ENCODE measurements at regions not wholly inside any gene's neighbourhood (a gene's known extent, or its start where the extent isn't known, plus 50 kb on each side); places are given as distances from the start of the nearest gene placed in this dataset.

DNA sequence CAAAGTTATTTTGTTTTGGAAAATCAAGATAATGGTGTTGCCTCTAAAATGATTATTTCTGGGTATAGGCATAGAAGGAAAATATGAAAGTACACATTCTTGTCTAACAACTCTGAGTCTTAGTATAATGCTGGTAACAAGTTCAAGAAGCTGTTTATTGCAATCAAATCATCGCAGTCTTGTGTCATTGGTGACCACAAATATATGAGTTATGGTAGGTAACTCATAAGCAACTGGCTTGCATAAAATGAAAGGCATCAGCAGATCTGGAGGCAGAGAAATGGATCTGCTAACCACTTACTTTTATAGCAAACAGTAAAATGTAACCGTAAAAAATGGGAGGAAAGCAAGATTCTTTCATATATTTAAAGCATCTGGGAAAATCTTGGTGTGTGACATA is 156.2 kb upstream of the TCF4 start:
- Mint-ChIP-seq H3K4me3 (no peak overlapping the region), H3K9me3 (no peaks in the 10 kb centered on the region), H3K36me3 (no peaks in the 10 kb centered on the region), H3K27ac (no peak overlapping the region), H3K27me3 (ENCODE audit: insufficient read depth, low read depth) (no peaks in the 10 kb centered on the region), H3K4me1 (no peaks in the 10 kb centered on the region)
- H3K36me3 ChIP-seq, result no peaks in the 10 kb centered on the region
- H2AFZ ChIP-seq (replicated peaks), result no peak overlapping the region
- H3K9me3 ChIP-seq (ENCODE audit: low read depth), result no peaks in the 10 kb centered on the region
- H3K27me3 ChIP-seq, result no peaks in the 10 kb centered on the region
- H3K27ac ChIP-seq, result no peak overlapping the region
- peak overlapping the region; percentile 27 for H3K4me2 ChIP-seq
- no peaks in the 10 kb centered on the region for H3F3A ChIP-seq (ENCODE audit: low read depth)
- no peaks in the 10 kb centered on the region for H4K20me1 ChIP-seq (ENCODE audit: low read depth)
- H3K79me2 ChIP-seq (ENCODE audit: low read depth), result no peaks in the 10 kb centered on the region
- H3K9ac ChIP-seq, result no peak overlapping the region
- H3K4me1 ChIP-seq, result peaks cover 30% of the 10 kb centered on the region
- no peak for DNase-seq (ENCODE audit: low spot score)
- H3K4me3 ChIP-seq, result no peak overlapping the region
- TF ChIP-seq EZH2 (IDR thresholded peaks at IDR 0.05) (no peak), CTCF (IDR thresholded peaks at IDR 0.05) (no peak), EZH2phosphoT487 (IDR thresholded peaks at IDR 0.05) (no peak)

DNA sequence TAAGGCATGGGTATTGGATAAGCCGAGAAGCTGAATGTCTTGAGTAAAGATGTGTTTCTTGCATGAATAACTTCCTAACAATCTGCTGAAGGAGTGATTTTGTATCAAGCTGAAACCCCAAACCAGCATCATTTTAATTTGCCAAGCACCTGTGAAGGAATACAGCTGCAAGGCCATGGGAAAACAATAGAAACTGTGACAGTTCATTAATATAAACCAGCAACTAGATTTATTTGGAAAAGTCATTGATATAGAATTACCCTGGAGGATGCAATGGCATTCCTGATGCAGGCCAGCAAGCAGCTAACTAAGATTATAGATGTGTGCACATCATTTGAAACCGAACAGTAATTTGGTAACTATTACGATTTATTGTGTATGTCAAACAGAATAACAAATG is 155.7 kb upstream of the TCF4 start:
- no peaks in the 10 kb centered on the region for H3F3A ChIP-seq (ENCODE audit: low read depth)
- TF ChIP-seq EZH2phosphoT487 (IDR thresholded peaks at IDR 0.05) (no peak), CTCF (IDR thresholded peaks at IDR 0.05) (no peak), EZH2 (IDR thresholded peaks at IDR 0.05) (no peak)
- no peak for DNase-seq (ENCODE audit: low spot score)
- H3K4me1 ChIP-seq, result peaks cover 30% of the 10 kb centered on the region
- no peaks in the 10 kb centered on the region for H3K27me3 ChIP-seq
- no peaks in the 10 kb centered on the region for H3K4me1 Mint-ChIP-seq
- no peak overlapping the region for H3K4me3 Mint-ChIP-seq
- H3K36me3 Mint-ChIP-seq, result no peaks in the 10 kb centered on the region
- no peak overlapping the region for H3K4me3 ChIP-seq
- no peaks in the 10 kb centered on the region for H3K79me2 ChIP-seq (ENCODE audit: low read depth)
- H3K27ac Mint-ChIP-seq, result no peak overlapping the region
- no peaks in the 10 kb centered on the region for H3K9me3 Mint-ChIP-seq
- no peak overlapping the region for H2AFZ ChIP-seq (replicated peaks)
- H3K27me3 Mint-ChIP-seq (ENCODE audit: insufficient read depth, low read depth), result no peaks in the 10 kb centered on the region
- peak overlapping the region; percentile 48 for H3K4me2 ChIP-seq
- H3K9ac ChIP-seq, result no peak overlapping the region
- no peaks in the 10 kb centered on the region for H4K20me1 ChIP-seq (ENCODE audit: low read depth)
- H3K36me3 ChIP-seq, result no peaks in the 10 kb centered on the region
- H3K9me3 ChIP-seq (ENCODE audit: low read depth), result no peaks in the 10 kb centered on the region
- H3K27ac ChIP-seq, result no peak overlapping the region

DNA sequence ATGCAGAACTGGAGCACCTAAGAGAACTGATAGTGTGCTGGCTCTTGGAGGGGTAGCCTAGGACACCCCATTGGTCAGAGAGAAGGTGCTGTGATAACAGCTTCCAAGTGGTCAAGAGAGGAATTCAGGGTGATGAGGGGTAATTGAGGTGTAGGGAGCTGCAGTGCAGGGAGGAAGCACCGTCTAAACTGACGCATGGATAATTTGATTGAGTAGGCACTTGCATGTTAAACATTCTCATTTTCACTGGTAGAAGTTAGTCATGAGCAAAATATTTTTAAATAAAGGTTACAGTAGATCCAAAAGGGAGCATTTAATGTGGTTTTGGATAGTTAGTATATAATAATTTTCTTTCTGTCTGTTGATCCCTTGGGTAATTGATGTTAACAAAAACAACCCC is 155.1 kb upstream of the TCF4 start:
- Histone ChIP-seq H3K4me2 (no peak overlapping the region), H3K4me1 (peaks cover 30% of the 10 kb centered on the region), H3K9me3 (ENCODE audit: low read depth) (no peaks in the 10 kb centered on the region), H3K27ac (no peak overlapping the region), H3K27me3 (no peaks in the 10 kb centered on the region), H3K9ac (no peak overlapping the region), H3F3A (ENCODE audit: low read depth) (no peaks in the 10 kb centered on the region), H3K36me3 (no peaks in the 10 kb centered on the region), H3K79me2 (ENCODE audit: low read depth) (no peaks in the 10 kb centered on the region), H3K4me3 (no peak overlapping the region), H4K20me1 (ENCODE audit: low read depth) (no peaks in the 10 kb centered on the region), H2AFZ (replicated peaks) (no peak overlapping the region)
- TF ChIP-seq EZH2 (IDR thresholded peaks at IDR 0.05) (no peak), CTCF (IDR thresholded peaks at IDR 0.05) (no peak), EZH2phosphoT487 (IDR thresholded peaks at IDR 0.05) (no peak)
- Mint-ChIP-seq H3K36me3 (no peaks in the 10 kb centered on the region), H3K27me3 (ENCODE audit: insufficient read depth, low read depth) (no peaks in the 10 kb centered on the region), H3K4me3 (no peak overlapping the region), H3K9me3 (no peaks in the 10 kb centered on the region), H3K4me1 (no peaks in the 10 kb centered on the region), H3K27ac (no peak overlapping the region)
- no peak for DNase-seq (ENCODE audit: low spot score)

DNA sequence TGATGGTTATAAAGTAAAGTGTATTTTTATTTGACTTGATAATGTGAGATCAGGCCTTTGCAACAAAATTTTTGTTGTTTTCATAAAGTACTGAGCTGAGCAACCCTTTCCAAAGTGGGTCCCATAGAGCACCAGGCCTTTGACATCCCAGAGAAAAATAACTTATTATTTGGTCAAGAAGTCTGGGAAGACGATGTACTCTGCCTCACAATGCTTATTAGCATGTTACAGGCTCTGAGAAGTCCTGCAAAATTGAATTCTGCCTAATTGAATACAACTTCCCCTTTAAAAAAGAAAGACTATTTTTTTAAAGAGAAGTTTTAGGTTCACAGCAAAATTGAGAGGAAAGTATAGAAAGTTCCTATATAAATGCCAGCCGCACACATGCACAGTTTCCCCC is 151.5 kb upstream of the TCF4 start:
- no peaks in the 10 kb centered on the region for H3K9me3 ChIP-seq (ENCODE audit: low read depth)
- Mint-ChIP-seq H3K36me3 (no peaks in the 10 kb centered on the region), H3K4me1 (no peaks in the 10 kb centered on the region), H3K4me3 (no peak overlapping the region), H3K27me3 (ENCODE audit: insufficient read depth, low read depth) (no peaks in the 10 kb centered on the region), H3K27ac (no peak overlapping the region), H3K9me3 (no peaks in the 10 kb centered on the region)
- no peaks in the 10 kb centered on the region for H3K27me3 ChIP-seq
- H2AFZ ChIP-seq (replicated peaks), result no peak overlapping the region
- no peak for DNase-seq (ENCODE audit: low spot score)
- H3K79me2 ChIP-seq (ENCODE audit: low read depth), result no peaks in the 10 kb centered on the region
- no peak overlapping the region for H3K9ac ChIP-seq
- no peak overlapping the region for H3K4me2 ChIP-seq
- H3K27ac ChIP-seq, result no peak overlapping the region
- no peaks in the 10 kb centered on the region for H3K36me3 ChIP-seq
- no peak overlapping the region for H3K4me3 ChIP-seq
- no peaks in the 10 kb centered on the region for H3F3A ChIP-seq (ENCODE audit: low read depth)
- no peak for TF ChIP-seq CTCF (IDR thresholded peaks at IDR 0.05)
- TF ChIP-seq EZH2 (IDR thresholded peaks at IDR 0.05), result no peak
- no peak for TF ChIP-seq EZH2phosphoT487 (IDR thresholded peaks at IDR 0.05)
- peaks cover 15% of the 10 kb centered on the region for H3K4me1 ChIP-seq
- no peaks in the 10 kb centered on the region for H4K20me1 ChIP-seq (ENCODE audit: low read depth)
